Caco-2 (cell line): ENCODE measurements at regions not wholly inside any gene's neighbourhood (a gene's known extent, or its start where the extent isn't known, plus 50 kb on each side); places are given as distances from the start of the nearest gene placed in this dataset.

ENCODE experiments used
- BruUV-seq: library from RNA; stranded (reverse); fragments of 400-500 nt; replicated peaks from 2 replicates; lab custom pipeline; 2021; lab: Mats Ljungman, UMichigan
- CTCF ChIA-PET: fragments of 300-600 bp; sonication (Branson Sonifier 250); formaldehyde crosslinking; loops from one replicate; lab custom pipeline; 2022; ENCODE audit warnings: antibody characterized with exemption; lab: Charles Lee
- POLR2A ChIA-PET: fragments of 300-600 bp; sonication (Branson Sonifier 250); formaldehyde crosslinking; loops from one replicate; lab custom pipeline; 2022; ENCODE audit warnings: antibody characterized with exemption; lab: Charles Lee
- DNase-seq, 2 experiments: peaks; one replicate each; pipeline versions ENCODE4 v3.0.0 to v3.0.0-alpha.2; 2020 to 2022
- H3K27me3 ChIP-seq: replicated peaks from 2 replicates; pipeline ENCODE4 v1.6.0; 2011; ENCODE audit warnings: low read length; ENCODE audit not compliant: control insufficient read depth, insufficient read depth
- H3K36me3 ChIP-seq: 2 replicates; pipeline ENCODE4 v1.5.1; 2011; ENCODE audit warnings: low read length; ENCODE audit not compliant: control insufficient read depth, insufficient read depth
- H3K4me1 ChIP-seq: fragments of 250-450 bp; sonication (Bioruptor Pico); 2 replicates; pipeline ENCODE4 v1.5.1; 2020; ENCODE audit warnings: mild to moderate bottlenecking
- H3K4me3 ChIP-seq: 2 replicates; pipeline ENCODE4 v1.5.1; 2011; ENCODE audit warnings: low read depth, mild to moderate bottlenecking, control low read depth, low read length
- H3K9me3 ChIP-seq: fragments of 250-450 bp; sonication (Bioruptor Pico); 2 replicates; pipeline ENCODE4 v1.5.1; 2020; ENCODE audit warnings: mild to moderate bottlenecking, moderate library complexity
- H3K27ac Mint-ChIP-seq: one replicate; pipeline ENCODE4 v1.8.0; 2022; ENCODE audit warnings: mixed read lengths; ENCODE audit not compliant: unreplicated experiment
- H3K27me3 Mint-ChIP-seq: one replicate; pipeline ENCODE4 v1.8.0; 2022; ENCODE audit warnings: mixed read lengths; ENCODE audit not compliant: insufficient read depth, unreplicated experiment
- H3K36me3 Mint-ChIP-seq: one replicate; pipeline ENCODE4 v1.8.0; 2022; ENCODE audit warnings: mild to moderate bottlenecking, mixed read lengths; ENCODE audit not compliant: insufficient read depth, unreplicated experiment
- H3K4me1 Mint-ChIP-seq: one replicate; pipeline ENCODE4 v1.8.0; 2022; ENCODE audit warnings: low read depth, mixed read lengths; ENCODE audit not compliant: unreplicated experiment
- H3K4me3 Mint-ChIP-seq: one replicate; pipeline ENCODE4 v1.8.0; 2022; ENCODE audit warnings: mild to moderate bottlenecking, moderate library complexity, mixed read lengths; ENCODE audit not compliant: unreplicated experiment
- H3K9me3 Mint-ChIP-seq: one replicate; pipeline ENCODE4 v1.8.0; 2022; ENCODE audit warnings: mixed read lengths; ENCODE audit not compliant: unreplicated experiment
- intact Hi-C: fragments of 100-400 bp; cut with micrococcal nuclease; formaldehyde crosslinking; loops from one replicate; pipeline ENCODE4 v1.10.0; 2022; ENCODE audit not compliant: unreplicated experiment
- TF ChIP-seq, protein P1 (sequence below), 2 experiments: fragments of 200-600 bp in 1 of 2; IDR thresholded peaks; 1 replicate in 1 of 2; 2 replicates in 1 of 2; pipeline versions ENCODE4 v1.5.1 to v1.8.0; 2011 to 2022; ENCODE audit warnings: antibody characterized with exemption in 1 of 2, control low read depth in 1 of 2, inconsistent platforms in 1 of 2, low read depth in 1 of 2, low read length in 1 of 2, mild to moderate bottlenecking in 1 of 2, moderate library complexity in 1 of 2; ENCODE audit not compliant: insufficient read depth in 1 of 2, severe bottlenecking in 1 of 2, unreplicated experiment in 1 of 2

DNA sequence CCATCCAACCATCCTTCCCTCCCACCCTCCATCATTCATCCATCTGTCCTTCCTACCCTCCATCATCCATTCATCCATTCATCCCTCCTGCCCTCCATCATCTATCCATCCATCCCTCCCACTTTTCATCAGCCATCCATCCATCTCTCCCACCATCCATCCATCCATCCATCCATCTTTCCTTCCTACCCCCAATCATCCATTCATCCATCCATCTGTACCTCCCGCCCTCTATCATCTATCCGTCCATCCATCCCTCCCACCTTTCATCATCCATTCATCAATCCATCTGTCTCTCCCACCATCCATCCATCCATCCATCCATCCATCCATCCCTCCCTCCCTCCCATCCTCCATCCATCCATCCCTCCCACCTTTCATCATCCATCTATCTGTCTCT lies 968.8 kb downstream of the BRD1 start:
- POLR2A ChIA-PET = no interaction called here
- no peak overlapping the region for H3K4me3 Mint-ChIP-seq
- peak in 1 of 2 experiments; percentile 5 for DNase-seq
- no peaks in the 10 kb centered on the region for H3K27me3 ChIP-seq
- no peak overlapping the region for H3K4me3 ChIP-seq
- H3K36me3 Mint-ChIP-seq = peaks cover 5% of the 10 kb centered on the region
- TF ChIP-seq, protein P1, sequence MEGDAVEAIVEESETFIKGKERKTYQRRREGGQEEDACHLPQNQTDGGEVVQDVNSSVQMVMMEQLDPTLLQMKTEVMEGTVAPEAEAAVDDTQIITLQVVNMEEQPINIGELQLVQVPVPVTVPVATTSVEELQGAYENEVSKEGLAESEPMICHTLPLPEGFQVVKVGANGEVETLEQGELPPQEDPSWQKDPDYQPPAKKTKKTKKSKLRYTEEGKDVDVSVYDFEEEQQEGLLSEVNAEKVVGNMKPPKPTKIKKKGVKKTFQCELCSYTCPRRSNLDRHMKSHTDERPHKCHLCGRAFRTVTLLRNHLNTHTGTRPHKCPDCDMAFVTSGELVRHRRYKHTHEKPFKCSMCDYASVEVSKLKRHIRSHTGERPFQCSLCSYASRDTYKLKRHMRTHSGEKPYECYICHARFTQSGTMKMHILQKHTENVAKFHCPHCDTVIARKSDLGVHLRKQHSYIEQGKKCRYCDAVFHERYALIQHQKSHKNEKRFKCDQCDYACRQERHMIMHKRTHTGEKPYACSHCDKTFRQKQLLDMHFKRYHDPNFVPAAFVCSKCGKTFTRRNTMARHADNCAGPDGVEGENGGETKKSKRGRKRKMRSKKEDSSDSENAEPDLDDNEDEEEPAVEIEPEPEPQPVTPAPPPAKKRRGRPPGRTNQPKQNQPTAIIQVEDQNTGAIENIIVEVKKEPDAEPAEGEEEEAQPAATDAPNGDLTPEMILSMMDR (IDR thresholded peaks at IDR 0.05; ENCODE audit: insufficient read depth in 1 of 2, low read depth in 1 of 2, low read length in 1 of 2, severe bottlenecking in 1 of 2, unreplicated experiment in 1 of 2) = no peak
- H3K27me3 Mint-ChIP-seq = peaks cover 23% of the 10 kb centered on the region
- peaks cover 34% of the 10 kb centered on the region for H3K9me3 Mint-ChIP-seq
- no peak overlapping the region for H3K27ac Mint-ChIP-seq
- no TSS peak for BruUV-seq
- H3K36me3 ChIP-seq = no peaks in the 10 kb centered on the region
- no peaks in the 10 kb centered on the region for H3K9me3 ChIP-seq
- no peaks in the 10 kb centered on the region for H3K4me1 Mint-ChIP-seq
- CTCF ChIA-PET = no interaction called here
- intact Hi-C loops = no loop called here
- no peaks in the 10 kb centered on the region for H3K4me1 ChIP-seq

DNA sequence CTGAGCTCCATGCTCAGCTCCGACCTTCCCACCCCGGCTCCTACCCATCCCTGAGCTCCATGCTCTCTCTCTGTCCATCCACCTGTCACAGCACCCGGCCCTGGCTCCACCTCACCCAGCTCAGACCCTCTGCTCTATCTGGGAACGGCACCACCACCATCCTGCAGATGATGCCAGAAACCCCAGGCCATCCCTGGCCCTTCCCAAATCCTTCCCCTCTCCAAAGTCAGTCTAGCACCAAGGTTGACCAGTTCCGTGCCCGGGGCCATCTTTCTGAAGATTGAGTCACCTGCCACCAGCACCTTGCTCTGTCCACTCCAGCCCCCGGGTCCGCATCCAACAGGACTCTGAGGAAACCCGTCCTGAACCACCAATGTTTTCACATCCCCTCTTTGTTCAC lies 969.6 kb downstream of the BRD1 start:
- CTCF ChIA-PET = no interaction called here
- TF ChIP-seq, protein P1 (IDR thresholded peaks at IDR 0.05; ENCODE audit: insufficient read depth in 1 of 2, low read depth in 1 of 2, low read length in 1 of 2, severe bottlenecking in 1 of 2, unreplicated experiment in 1 of 2) = no peak
- Mint-ChIP-seq H3K4me3 (no peak overlapping the region), H3K9me3 (peaks cover 34% of the 10 kb centered on the region), H3K36me3 (peaks cover 5% of the 10 kb centered on the region), H3K27me3 (peaks cover 23% of the 10 kb centered on the region), H3K27ac (no peak overlapping the region), H3K4me1 (no peaks in the 10 kb centered on the region)
- POLR2A ChIA-PET = interaction anchor here (0.6 kb wide), 1 partner anchor 146 kb away, joined by 3 read pairs; no protein-coding TSS in a partner anchor
- H3K36me3 ChIP-seq = no peaks in the 10 kb centered on the region
- H3K4me3 ChIP-seq = no peak overlapping the region
- BruUV-seq = no TSS peak
- H3K4me1 ChIP-seq = no peaks in the 10 kb centered on the region
- DNase-seq = peak in 1 of 2 experiments; percentile 8
- intact Hi-C loops = no loop called here
- H3K9me3 ChIP-seq = no peaks in the 10 kb centered on the region
- no peaks in the 10 kb centered on the region for H3K27me3 ChIP-seq

DNA sequence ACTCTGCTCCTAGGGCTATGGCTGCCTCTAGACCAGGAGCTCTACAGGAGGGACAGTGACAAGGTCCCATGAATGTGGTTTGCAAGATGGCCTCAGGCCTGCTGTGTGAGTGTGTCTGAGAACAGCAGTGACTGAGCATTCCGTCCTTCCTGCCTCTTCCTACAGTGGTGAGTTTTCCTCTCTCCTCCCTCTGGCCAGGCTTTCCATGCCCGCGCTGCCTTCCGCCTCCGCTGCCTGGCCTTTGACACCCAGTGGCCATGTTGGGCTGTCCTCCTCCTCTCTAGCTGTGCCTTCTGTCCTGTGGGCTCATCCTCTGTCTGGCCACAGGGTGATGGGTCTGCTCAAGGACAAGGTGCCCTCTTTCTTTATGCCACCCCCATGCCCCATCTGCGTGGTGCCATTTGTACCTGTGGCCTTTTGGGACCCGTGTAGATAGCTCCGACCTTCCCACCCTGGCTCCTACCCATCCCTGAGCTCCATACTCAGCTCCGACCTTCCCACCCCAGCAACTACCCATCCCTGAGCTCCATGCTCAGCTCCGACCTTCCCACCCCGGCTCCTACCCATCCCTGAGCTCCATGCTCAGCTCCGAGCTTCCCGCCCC lies 970.4 kb downstream of the BRD1 start:
- intact Hi-C loops = no loop called here
- peak in 1 of 2 experiments; percentile 15 for DNase-seq
- no TSS peak for BruUV-seq
- CTCF ChIA-PET = no interaction called here
- Histone ChIP-seq H3K27me3 (no peaks in the 10 kb centered on the region), H3K4me1 (no peaks in the 10 kb centered on the region), H3K9me3 (no peaks in the 10 kb centered on the region), H3K36me3 (no peaks in the 10 kb centered on the region), H3K4me3 (no peak overlapping the region)
- TF ChIP-seq, protein P1 (IDR thresholded peaks at IDR 0.05; ENCODE audit: insufficient read depth in 1 of 2, low read depth in 1 of 2, low read length in 1 of 2, severe bottlenecking in 1 of 2, unreplicated experiment in 1 of 2) = no peak
- peaks cover 34% of the 10 kb centered on the region for H3K9me3 Mint-ChIP-seq
- POLR2A ChIA-PET = interaction anchor here (0.6 kb wide), 1 partner anchor 146 kb away, joined by 3 read pairs; no protein-coding TSS in a partner anchor
- peaks cover 23% of the 10 kb centered on the region for H3K27me3 Mint-ChIP-seq
- H3K36me3 Mint-ChIP-seq = peaks cover 5% of the 10 kb centered on the region
- H3K4me1 Mint-ChIP-seq = no peaks in the 10 kb centered on the region
- H3K27ac Mint-ChIP-seq = no peak overlapping the region
- H3K4me3 Mint-ChIP-seq = no peak overlapping the region
